LNCAP (cell line): ENCODE measurements at regions not wholly inside any gene's neighbourhood (a gene's known extent, or its start where the extent isn't known, plus 50 kb on each side); places are given as distances from the start of the nearest gene placed in this dataset.

ENCODE experiments used
- CTCF ChIP-seq: fragments of 450-650 bp; IDR thresholded peaks from 2 replicates; pipeline ENCODE4 v1.5.1; 2017; ENCODE audit warnings: mild to moderate bottlenecking

DNA sequence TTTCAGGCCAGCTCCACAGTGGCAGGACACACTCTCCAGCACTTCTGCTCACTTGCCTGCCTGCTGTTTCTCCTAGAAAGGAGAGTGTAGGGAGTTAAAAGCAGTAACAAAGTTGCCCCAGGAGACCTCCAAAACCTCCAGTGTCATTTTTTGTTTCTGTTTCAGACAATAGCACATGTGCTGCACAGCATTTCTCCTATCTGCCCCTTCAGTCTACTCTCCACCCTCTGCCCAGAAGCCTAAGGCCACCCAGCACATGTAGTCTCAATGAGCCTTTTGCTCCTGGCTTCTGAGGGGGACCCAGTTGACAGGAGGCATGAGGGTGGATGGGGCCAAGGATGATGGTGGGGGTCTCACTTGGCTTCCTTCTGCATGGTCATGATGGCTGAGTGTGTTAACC lies 329.6 kb upstream of the CLNK start:
- TF ChIP-seq CTCF = no peak

DNA sequence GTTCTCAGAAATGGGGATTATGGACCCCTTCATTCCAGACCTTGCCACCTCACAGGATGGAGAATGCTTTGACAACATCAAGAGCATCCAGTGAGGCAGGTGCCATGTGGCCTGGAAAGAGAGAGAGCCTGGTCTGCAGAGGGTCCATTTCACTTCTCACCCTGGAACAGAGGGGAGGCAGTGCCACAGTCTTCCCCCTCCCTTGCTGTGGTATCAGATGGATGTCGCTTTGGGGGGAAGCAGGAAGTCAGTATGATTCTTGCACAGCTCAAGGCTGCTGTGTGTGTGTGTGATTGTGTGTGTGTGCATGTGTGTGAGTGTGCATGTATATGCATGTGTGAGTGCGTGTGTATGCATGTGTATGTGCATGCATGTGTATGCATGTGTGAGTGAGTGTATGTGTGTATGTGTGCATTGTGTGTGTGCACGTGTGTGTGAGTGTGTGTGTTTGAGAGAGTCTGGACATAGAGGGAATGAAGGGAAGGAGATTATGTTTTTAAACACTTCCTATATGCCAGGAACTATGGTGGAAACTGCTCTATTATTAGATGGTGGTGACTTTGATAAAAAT lies 328.6 kb upstream of the CLNK start:
- TF ChIP-seq CTCF = no peak

DNA sequence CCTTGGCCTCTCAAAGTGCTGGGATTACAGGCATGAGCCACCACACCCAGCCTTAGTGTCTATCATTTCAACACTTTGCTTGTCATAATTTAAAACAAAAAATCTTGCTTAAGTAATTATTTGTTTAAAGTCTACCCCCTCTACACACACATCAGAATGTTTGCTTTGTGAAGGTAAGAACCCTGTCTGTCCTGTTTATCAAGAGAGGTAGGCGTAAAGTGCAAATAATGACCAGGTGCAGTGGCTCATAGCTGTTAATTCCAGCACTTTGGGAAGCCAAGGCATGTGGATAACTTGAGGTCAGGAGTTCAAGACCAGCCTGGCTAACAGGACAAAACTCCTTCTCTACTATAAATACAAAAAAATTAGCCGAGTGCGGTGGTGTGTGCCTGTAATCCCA lies 326.7 kb upstream of the CLNK start:
- TF ChIP-seq CTCF = no peak

DNA sequence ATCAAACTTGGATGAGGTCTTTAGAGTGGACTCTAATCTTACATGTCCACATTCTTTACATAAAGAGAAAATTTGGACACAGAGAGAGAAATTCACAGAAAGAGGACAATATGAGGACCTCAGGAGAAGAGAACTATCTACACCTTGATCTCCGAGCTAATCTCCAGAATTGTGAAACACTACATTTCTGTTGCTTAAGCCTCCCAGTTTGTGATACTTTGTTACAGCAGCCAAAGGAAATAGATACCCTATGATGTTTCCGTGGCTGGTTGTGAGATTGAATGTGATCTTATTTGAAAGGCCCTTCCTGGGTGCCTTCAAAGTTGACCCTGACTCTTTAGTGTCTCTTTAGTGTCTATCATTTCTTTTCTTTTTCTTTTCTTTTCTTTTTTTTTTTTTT lies 326.1 kb upstream of the CLNK start:
- no peak for TF ChIP-seq CTCF

- TF ChIP-seq CTCF = no peak
These were observed 324.7 kb upstream of the CLNK start for GRCh38 chr4:11009281-11009680.

- TF ChIP-seq CTCF = no peak
These were observed 320.7 kb upstream of the CLNK start for GRCh38 chr4:11005300-11005699.

- TF ChIP-seq CTCF = no peak
These were observed 320.2 kb upstream of the CLNK start for GRCh38 chr4:11004818-11005217.

GRCh38 chr4:11002961-11003360 lies 318.4 kb upstream of the CLNK start:
- no peak for TF ChIP-seq CTCF
